GM21529 (cell line): ENCODE measurements at regions not wholly inside any gene's neighbourhood (a gene's known extent, or its start where the extent isn't known, plus 50 kb on each side); places are given as distances from the start of the nearest gene placed in this dataset.
"Not testable (repeated sequence)": the region's sequence is repeated elsewhere in the genome, so short reads cannot be mapped to it uniquely, and the experiment has no call there.

Experiments used
- ATAC-seq: cut with Tn5 transposase; IDR thresholded peaks from one replicate; pipeline ENCODE4 v1.9.1; 2021; ENCODE audit not compliant: unreplicated experiment

GRCh38 chr4:11996581-11996980 is 567.9 kb upstream of the HS3ST1 start:
- not testable (repeated sequence) for ATAC-seq

- ATAC-seq: no peak
Observed at GRCh38 chr4:11976726-11977263, 548.1 kb upstream of the HS3ST1 start.

DNA sequence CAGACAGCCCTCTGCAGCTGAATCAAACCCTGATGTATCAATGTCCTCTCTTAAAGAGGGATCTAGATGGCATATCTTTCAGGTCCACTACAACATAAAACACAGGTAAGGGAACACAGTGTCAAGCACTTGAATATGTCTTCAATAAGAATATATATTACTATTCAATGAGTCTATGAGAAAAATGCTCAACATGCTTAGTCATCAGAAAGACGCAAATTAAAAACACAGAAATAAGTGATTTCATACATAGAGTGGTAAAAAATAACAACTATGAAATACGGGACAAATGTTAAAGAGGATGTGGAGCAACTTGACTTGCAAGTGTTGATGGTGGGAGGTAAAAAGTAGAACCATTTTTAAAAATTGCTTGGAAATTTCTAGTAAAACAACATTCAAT is 544.6 kb upstream of the HS3ST1 start:
- ATAC-seq: no peak

GRCh38 chr4:11970754-11971153 is 542.1 kb upstream of the HS3ST1 start:
- no peak for ATAC-seq

DNA sequence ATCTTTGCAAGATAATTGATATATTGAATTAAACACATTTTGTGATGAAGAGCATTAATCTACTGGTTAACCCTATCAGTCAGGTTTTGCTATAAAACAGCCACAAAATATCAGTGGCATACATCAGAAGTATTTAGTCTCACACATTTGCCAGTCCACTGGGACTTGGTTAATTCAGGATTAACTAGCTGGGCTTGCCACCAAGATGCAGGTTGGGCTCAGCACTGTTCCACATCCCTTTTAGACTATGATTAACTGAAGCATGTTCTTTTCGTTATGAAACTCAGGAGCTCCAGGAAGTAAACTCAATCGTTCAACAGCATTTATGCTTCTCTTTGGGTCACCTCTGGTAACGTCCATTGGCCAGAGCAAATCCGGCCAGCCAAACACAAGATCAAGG is 538.1 kb upstream of the HS3ST1 start:
- ATAC-seq: no peak

DNA sequence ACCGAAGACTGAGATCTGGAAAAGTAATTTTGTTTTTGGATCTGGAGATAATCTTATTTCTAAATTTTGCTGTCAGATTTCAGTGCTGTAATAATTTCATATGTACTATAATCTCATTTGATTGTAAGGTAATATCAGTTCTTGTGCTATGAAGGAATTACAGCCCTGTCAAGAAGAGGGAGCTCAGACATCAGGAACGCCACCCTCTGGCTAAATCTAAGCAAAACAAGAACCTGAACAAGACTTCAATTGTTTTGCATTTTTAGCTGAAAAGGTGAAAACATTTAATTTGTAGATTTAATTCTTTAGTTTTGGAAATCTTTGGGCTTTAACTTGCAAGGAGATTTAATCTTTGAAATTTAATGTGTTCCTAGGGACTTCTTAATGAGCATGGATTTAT is 525.4 kb upstream of the HS3ST1 start:
- no peak for ATAC-seq

DNA sequence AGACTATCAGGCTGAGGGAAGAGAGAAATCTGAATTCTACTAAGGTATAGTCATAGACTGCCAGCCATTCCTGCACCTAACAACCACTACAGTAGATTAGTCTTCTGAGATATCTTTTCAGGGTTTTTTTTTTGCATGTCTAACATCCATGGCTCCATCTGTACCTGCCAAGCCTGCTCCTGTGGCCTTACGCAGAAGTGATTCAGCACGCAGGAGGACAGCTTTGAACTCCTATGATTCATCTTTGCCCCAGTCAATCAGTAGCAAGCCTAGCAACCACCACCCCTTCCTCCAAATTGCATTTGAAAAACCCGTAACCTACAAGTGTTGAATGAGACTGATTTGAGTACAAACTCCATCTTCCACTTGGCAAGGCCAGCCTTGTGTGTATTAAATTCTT is 520.7 kb upstream of the HS3ST1 start:
- no peak for ATAC-seq

GRCh38 chr4:11947629-11948028 is 518.9 kb upstream of the HS3ST1 start:
- not testable (repeated sequence) for ATAC-seq

DNA sequence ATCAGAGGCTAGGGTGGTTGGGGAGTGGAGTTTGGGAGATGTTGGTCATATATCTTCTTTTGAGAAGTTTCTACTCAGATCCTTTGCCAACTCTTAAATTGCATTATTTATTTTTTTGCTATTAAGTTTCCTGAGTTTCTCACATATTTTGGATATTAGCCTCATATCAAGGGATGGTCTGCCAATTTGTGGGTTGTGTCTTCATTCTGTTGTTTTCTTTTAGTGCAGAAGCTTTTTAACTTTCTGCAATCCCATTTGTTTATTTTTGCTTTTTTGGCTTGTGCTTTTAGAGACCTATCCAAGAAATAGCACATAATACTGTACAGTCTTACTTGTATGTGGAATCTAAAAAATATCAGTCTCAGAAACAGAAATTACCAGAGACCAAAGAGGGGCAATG is 509.2 kb upstream of the HS3ST1 start:
- no peak for ATAC-seq

DNA sequence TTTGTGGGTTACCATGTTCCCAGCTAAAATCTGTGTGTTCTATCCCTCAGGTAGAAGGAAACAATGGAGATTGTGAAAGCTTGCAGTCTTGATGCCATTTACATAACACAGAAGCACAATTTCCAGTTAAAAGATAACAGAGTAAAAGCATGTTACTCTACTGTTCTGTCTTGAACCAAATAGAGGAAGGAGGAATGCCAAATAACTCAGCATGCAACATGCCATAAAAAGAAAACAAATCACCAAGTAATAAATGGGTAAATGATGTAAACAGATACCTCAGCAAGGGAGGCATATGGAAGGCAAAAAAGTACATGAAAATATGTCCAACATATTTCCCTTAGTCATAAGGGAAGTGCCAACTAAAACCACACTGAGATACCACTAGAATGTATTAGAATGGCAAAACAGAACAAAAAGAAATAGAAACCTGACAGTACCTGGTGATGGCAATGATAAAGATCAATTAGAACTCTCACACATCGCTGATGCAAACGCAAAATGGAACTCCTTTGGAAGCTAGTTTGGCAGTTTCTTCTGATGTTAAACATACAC is 502.6 kb upstream of the HS3ST1 start:
- no peak for ATAC-seq

DNA sequence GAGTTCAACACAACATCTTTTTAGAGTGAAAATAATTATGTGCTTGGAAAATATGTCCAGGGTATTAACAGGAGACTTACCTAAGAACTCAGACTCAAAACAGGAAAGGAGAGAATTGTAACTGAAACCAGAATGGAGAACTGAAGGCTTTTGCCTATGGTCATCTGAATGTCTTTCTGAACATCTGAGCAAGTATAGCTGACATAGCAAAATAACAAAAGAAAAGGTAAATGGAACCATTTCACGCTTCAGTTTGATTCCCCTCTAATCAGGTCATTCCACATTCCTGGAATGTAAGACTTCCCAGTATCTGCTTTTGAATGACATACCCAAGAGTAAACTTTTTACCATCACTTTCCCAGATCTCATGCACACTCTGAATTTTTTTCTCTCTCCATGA is 500.4 kb upstream of the HS3ST1 start:
- ATAC-seq: no peak

- ATAC-seq: no peak
Observed at GRCh38 chr4:11919316-11919715, 490.6 kb upstream of the HS3ST1 start.

DNA sequence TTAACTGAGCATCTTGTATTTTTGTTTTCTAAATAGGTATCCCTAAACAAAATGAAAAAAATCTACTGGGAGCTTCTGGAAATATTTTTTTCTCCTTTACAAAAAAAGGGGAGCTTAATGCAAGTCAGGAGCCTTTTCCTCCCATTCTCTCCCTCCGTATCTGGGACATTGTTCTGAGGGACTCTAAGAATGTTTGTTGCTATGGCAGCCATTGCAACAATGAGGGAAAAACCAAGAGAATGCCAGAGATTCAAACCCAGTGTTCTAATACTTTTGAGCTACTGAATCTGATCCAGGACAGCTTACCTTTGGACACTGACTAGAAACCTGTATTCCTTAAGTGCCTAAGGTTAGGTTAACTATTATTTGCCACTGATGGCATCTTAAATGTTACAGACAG is 485.7 kb upstream of the HS3ST1 start:
- no peak for ATAC-seq

- no peak for ATAC-seq
Observed at GRCh38 chr4:11912886-11913285, 484.2 kb upstream of the HS3ST1 start.

- no peak for ATAC-seq
Observed at GRCh38 chr4:11910812-11911211, 482.1 kb upstream of the HS3ST1 start.

GRCh38 chr4:11908712-11909111 is 480.0 kb upstream of the HS3ST1 start:
- no peak for ATAC-seq

DNA sequence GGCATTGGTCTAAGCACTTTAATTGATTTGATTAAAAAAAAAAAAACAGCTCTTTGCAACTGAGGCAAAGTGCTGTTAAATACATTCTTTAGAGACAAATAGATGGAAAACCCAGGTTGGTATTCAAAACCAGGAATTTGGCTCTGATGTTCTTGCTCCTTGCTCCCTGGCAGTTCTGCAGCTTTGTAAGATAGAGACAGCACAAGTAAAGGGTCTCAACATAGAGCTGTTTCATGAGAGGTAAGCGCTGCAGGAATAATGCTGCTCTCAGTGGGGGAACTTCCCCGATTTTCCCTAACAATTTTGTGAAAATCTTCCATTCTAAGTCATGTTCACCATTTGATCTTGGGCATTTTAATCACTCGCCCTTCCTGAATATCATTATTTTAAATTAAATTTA is 479.5 kb upstream of the HS3ST1 start:
- ATAC-seq: no peak

- no peak for ATAC-seq
Observed at GRCh38 chr4:11904846-11905739, 476.4 kb upstream of the HS3ST1 start.

GRCh38 chr4:11904117-11904535 is 475.4 kb upstream of the HS3ST1 start:
- no peak for ATAC-seq

DNA sequence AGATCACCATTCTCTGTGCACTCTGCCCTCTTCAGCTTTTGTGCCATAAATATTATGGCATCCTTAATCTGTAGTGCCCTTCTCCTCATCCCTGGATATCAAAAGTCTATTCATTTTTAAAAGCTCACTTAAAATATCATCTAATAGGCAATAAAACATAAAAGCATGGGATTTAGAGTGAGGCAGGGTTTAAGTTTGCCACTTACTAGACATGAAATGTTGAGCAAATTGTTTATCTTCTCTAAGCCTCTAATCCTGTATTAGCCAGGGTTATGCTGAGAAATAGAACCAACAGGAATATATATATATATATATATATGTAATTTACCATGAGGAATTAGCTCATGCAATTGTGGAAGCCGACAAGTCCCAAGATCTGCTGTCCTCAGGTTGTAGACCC is 472.4 kb upstream of the HS3ST1 start:
- ATAC-seq: no peak

GRCh38 chr4:11900359-11900758 is 471.7 kb upstream of the HS3ST1 start:
- ATAC-seq: no peak

- no peak for ATAC-seq
Observed at GRCh38 chr4:11898796-11899195, 470.1 kb upstream of the HS3ST1 start.
